ENCODE measurements at regions not wholly inside any gene's neighbourhood (a gene's known extent, or its start where the extent isn't known, plus 50 kb on each side); places are given as distances from the start of the nearest gene placed in this dataset.

GRCh38 chr3:82001276-82001923 is 240.0 kb upstream of the GBE1 start:
- Histone ChIP-seq H3K4me3 (no peak overlapping the region), H3K9me3 (ENCODE audit: low read depth, low read length) (no peaks in the 10 kb centered on the region), H3K36me3 (ENCODE audit: insufficient read depth, low read length) (no peaks in the 10 kb centered on the region), H3K9ac (ENCODE audit: insufficient read length) (no peak overlapping the region), H3K27ac (no peak overlapping the region)
- no peak for TF ChIP-seq POLR2AphosphoS5 (IDR thresholded peaks at IDR 0.05; ENCODE audit: borderline replicate concordance, low read depth, low read length)
- no peak for TF ChIP-seq EZH2 (IDR thresholded peaks at IDR 0.05)
- no peak for TF ChIP-seq FOXP2 (optimal IDR thresholded peaks at IDR 0.05; ENCODE audit: control extremely low read depth, extremely low read length, insufficient read depth)
- DNase-seq (ENCODE audit: low read depth, low spot score): no peak

- DNase-seq (ENCODE audit: low read depth, low spot score): no peak
- TF ChIP-seq FOXP2 (optimal IDR thresholded peaks at IDR 0.05; ENCODE audit: control extremely low read depth, extremely low read length, insufficient read depth) (no peak), EZH2 (IDR thresholded peaks at IDR 0.05) (no peak), POLR2AphosphoS5 (IDR thresholded peaks at IDR 0.05; ENCODE audit: borderline replicate concordance, low read depth, low read length) (no peak)
- no peak overlapping the region for H3K4me3 ChIP-seq
- H3K27ac ChIP-seq: no peak overlapping the region
- H3K36me3 ChIP-seq (ENCODE audit: insufficient read depth, low read length): no peaks in the 10 kb centered on the region
- no peaks in the 10 kb centered on the region for H3K9me3 ChIP-seq (ENCODE audit: low read depth, low read length)
- H3K9ac ChIP-seq (ENCODE audit: insufficient read length): no peak overlapping the region
These were observed 239.3 kb upstream of the GBE1 start for GRCh38 chr3:82000773-82001172.

- Histone ChIP-seq H3K9ac (ENCODE audit: insufficient read length) (no peak overlapping the region), H3K36me3 (ENCODE audit: insufficient read depth, low read length) (no peaks in the 10 kb centered on the region), H3K27ac (no peak overlapping the region), H3K4me3 (no peak overlapping the region), H3K9me3 (ENCODE audit: low read depth, low read length) (no peaks in the 10 kb centered on the region)
- TF ChIP-seq EZH2 (IDR thresholded peaks at IDR 0.05): no peak
- TF ChIP-seq POLR2AphosphoS5 (IDR thresholded peaks at IDR 0.05; ENCODE audit: borderline replicate concordance, low read depth, low read length): no peak
- no peak for TF ChIP-seq FOXP2 (optimal IDR thresholded peaks at IDR 0.05; ENCODE audit: control extremely low read depth, extremely low read length, insufficient read depth)
- DNase-seq (ENCODE audit: low read depth, low spot score): no peak
These were observed 238.9 kb upstream of the GBE1 start for GRCh38 chr3:82000350-82000749.

GRCh38 chr3:81998907-81999306 is 237.5 kb upstream of the GBE1 start:
- no peaks in the 10 kb centered on the region for H3K9me3 ChIP-seq (ENCODE audit: low read depth, low read length)
- no peak for DNase-seq (ENCODE audit: low read depth, low spot score)
- no peak for TF ChIP-seq FOXP2 (optimal IDR thresholded peaks at IDR 0.05; ENCODE audit: control extremely low read depth, extremely low read length, insufficient read depth)
- no peak for TF ChIP-seq EZH2 (IDR thresholded peaks at IDR 0.05)
- TF ChIP-seq POLR2AphosphoS5 (IDR thresholded peaks at IDR 0.05; ENCODE audit: borderline replicate concordance, low read depth, low read length): no peak
- H3K36me3 ChIP-seq (ENCODE audit: insufficient read depth, low read length): no peaks in the 10 kb centered on the region
- no peak overlapping the region for H3K27ac ChIP-seq
- H3K9ac ChIP-seq (ENCODE audit: insufficient read length): no peak overlapping the region
- H3K4me3 ChIP-seq: no peak overlapping the region

- no peak overlapping the region for H3K4me3 ChIP-seq
- no peaks in the 10 kb centered on the region for H3K9me3 ChIP-seq (ENCODE audit: low read depth, low read length)
- no peak overlapping the region for H3K9ac ChIP-seq (ENCODE audit: insufficient read length)
- no peak for TF ChIP-seq POLR2AphosphoS5 (IDR thresholded peaks at IDR 0.05; ENCODE audit: borderline replicate concordance, low read depth, low read length)
- no peak for TF ChIP-seq FOXP2 (optimal IDR thresholded peaks at IDR 0.05; ENCODE audit: control extremely low read depth, extremely low read length, insufficient read depth)
- no peak overlapping the region for H3K27ac ChIP-seq
- no peak for DNase-seq (ENCODE audit: low read depth, low spot score)
- no peaks in the 10 kb centered on the region for H3K36me3 ChIP-seq (ENCODE audit: insufficient read depth, low read length)
These were observed 236.8 kb upstream of the GBE1 start for GRCh38 chr3:81998139-81998755.

GRCh38 chr3:81997390-81997789 is 235.9 kb upstream of the GBE1 start:
- no peak for DNase-seq (ENCODE audit: low read depth, low spot score)
- Histone ChIP-seq H3K9ac (ENCODE audit: insufficient read length) (no peak overlapping the region), H3K27ac (no peak overlapping the region), H3K4me3 (no peak overlapping the region), H3K36me3 (ENCODE audit: insufficient read depth, low read length) (no peaks in the 10 kb centered on the region), H3K9me3 (ENCODE audit: low read depth, low read length) (no peaks in the 10 kb centered on the region)
- TF ChIP-seq EZH2 (IDR thresholded peaks at IDR 0.05) (no peak), FOXP2 (optimal IDR thresholded peaks at IDR 0.05; ENCODE audit: control extremely low read depth, extremely low read length, insufficient read depth) (no peak), POLR2AphosphoS5 (IDR thresholded peaks at IDR 0.05; ENCODE audit: borderline replicate concordance, low read depth, low read length) (no peak)

GRCh38 chr3:81995329-81995728 is 233.9 kb upstream of the GBE1 start:
- H3K36me3 ChIP-seq (ENCODE audit: insufficient read depth, low read length): no peaks in the 10 kb centered on the region
- DNase-seq (ENCODE audit: low read depth, low spot score): no peak
- no peak for TF ChIP-seq POLR2AphosphoS5 (IDR thresholded peaks at IDR 0.05; ENCODE audit: borderline replicate concordance, low read depth, low read length)
- TF ChIP-seq FOXP2 (optimal IDR thresholded peaks at IDR 0.05; ENCODE audit: control extremely low read depth, extremely low read length, insufficient read depth): no peak
- TF ChIP-seq EZH2 (IDR thresholded peaks at IDR 0.05): no peak

GRCh38 chr3:81989758-81990157 is 228.3 kb upstream of the GBE1 start:
- Histone ChIP-seq H3K9ac (ENCODE audit: insufficient read length) (no peak overlapping the region), H3K9me3 (ENCODE audit: low read depth, low read length) (no peaks in the 10 kb centered on the region), H3K36me3 (ENCODE audit: insufficient read depth, low read length) (no peaks in the 10 kb centered on the region), H3K4me3 (no peak overlapping the region), H3K27ac (no peak overlapping the region)
- no peak for DNase-seq (ENCODE audit: low read depth, low spot score)
- TF ChIP-seq FOXP2 (optimal IDR thresholded peaks at IDR 0.05; ENCODE audit: control extremely low read depth, extremely low read length, insufficient read depth) (no peak), EZH2 (IDR thresholded peaks at IDR 0.05) (no peak), POLR2AphosphoS5 (IDR thresholded peaks at IDR 0.05; ENCODE audit: borderline replicate concordance, low read depth, low read length) (no peak)

More at GRCh38 chr3:81995329-81995728, 233.9 kb upstream of the GBE1 start:
- H3K27ac ChIP-seq: no peak overlapping the region
- H3K4me3 ChIP-seq: no peak overlapping the region
- H3K9me3 ChIP-seq (ENCODE audit: low read depth, low read length): no peaks in the 10 kb centered on the region
- no peak overlapping the region for H3K9ac ChIP-seq (ENCODE audit: insufficient read length)

All from SK-N-MC (cell line).